GM21825 (cell line): ENCODE measurements at regions not wholly inside any gene's neighbourhood (a gene's known extent, or its start where the extent isn't known, plus 50 kb on each side); places are given as distances from the start of the nearest gene placed in this dataset.

Source experiments
- ATAC-seq: cut with Tn5 transposase; IDR thresholded peaks from one replicate; pipeline ENCODE4 v1.9.1; 2021; ENCODE audit warnings: mild to moderate bottlenecking, moderate library complexity; ENCODE audit not compliant: unreplicated experiment

DNA sequence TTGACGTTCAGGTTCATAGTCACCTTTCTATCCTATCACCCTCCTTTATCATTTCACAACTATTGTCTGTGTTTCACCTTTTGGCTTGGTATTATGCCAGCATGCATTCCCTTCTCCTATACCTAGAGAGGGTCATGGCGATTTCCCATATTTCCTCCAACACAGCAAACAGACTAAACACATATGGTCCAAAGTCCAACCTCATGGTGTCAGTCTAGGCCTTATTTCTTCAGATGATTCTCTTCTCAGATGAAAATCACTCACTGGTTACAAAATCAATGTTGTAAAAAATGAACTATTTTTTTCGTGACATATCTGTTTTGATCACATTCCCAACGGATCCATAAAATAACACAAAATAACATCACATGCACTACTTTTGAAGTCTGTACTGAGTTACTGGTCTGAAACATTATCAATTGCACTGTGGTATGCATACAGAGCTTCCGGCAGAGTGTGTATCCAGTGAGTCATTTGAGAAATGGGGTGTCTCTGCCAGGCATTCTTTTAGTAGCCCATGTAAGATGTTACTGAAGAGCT is 204.8 kb upstream of the GALNT5 start:
- no peak for ATAC-seq

DNA sequence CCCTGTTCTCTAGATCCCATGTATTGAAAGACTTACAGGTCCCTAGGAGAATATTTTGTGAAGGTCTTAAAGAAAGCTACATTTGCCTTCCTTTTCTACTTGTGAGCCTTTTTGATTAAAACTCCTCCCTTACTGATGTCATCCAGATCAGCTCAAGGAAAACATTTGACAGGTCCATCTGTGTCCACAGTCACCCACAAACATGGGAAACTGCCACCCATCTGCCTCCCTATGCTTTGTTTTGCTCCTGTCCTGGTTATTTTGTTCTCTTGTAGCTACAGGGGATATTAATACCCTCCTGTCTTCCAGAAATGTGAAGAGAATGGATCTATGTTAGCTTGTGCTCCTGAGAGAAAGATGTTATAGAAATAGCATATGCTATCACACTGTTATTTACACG is 203.6 kb upstream of the GALNT5 start:
- no peak for ATAC-seq

DNA sequence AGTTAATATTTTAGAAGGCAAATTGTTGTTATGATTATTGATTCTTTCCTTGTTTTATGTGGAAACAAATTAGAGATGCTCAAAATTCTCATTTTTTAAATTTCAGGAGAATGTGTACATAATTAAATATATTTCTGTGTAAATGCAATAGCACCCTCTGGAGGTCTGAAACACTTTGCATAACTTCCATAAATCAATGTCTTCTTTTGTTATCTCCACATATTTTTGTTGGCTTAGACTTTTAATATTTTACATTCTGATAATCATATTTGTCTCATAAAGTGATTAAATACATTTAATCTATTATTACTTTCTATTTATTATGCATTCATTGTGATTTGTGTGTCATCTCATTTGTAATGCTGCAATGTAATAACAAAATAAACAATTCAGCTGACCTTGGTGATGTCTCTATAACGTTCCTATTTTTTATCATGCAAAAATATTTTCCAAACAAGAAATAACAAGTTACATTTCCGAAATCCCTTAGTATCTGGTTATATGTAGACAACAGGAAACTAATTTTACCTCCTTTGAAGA is 201.8 kb upstream of the GALNT5 start:
- ATAC-seq = no peak

DNA sequence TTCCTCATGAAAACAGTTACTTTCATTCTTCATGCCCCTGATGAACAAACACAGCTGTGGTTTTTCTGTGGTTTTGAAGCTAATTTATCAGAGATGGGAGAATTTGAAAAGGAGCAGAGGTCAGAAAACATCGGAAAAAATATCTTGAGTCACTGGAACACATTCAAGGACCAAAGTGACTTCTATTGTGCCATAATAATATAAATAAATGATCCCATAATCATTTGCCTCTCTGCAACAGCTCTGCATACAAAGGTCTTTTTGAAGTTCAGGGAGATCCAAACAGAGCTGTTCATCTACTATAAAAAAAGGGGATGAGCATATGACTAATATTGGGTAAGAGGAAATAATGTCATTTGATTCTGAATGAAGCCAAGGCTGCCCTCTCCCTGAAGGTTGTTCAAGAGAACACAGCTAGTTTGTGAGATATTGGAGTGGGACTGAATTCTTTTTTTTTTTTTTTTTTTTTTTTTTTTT is 201.3 kb upstream of the GALNT5 start:
- no peak for ATAC-seq

DNA sequence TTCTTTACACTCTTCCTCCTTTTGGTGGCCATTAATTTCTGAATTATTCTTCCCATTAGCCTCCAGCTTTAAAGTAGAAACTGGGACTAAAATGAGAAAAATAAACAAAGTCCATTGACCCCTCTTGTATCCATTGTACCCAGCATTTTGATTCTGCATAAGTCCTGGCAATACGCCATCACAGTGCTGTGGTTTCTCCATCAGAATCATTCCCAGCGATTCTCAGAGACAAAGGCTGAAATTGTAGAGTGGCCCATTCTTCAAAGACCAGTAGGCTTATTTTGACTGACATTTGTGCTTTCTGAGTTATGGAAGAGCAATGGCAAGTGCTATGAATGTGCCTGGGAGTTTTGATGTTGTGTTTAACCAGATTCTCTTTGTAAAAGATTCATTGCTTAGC is 199.3 kb upstream of the GALNT5 start:
- ATAC-seq = no peak

DNA sequence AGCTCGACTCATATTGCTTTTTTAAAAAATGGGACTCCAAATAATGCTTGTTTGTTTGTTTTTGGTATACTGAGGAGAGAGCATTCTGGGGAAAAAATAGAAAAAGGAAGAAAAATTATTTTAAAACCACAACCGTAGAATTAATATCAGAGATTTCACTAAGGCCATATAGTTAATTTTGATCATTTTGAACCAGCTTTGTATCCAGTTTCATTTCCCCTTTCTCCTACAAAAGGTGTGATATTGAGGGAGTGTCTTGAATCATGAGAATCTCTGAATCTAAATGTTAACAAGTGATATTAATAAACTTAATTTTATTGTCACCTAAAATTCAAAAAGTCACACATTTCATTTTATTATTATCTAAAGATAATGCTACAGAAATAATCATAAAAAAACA is 198.5 kb upstream of the GALNT5 start:
- no peak for ATAC-seq

DNA sequence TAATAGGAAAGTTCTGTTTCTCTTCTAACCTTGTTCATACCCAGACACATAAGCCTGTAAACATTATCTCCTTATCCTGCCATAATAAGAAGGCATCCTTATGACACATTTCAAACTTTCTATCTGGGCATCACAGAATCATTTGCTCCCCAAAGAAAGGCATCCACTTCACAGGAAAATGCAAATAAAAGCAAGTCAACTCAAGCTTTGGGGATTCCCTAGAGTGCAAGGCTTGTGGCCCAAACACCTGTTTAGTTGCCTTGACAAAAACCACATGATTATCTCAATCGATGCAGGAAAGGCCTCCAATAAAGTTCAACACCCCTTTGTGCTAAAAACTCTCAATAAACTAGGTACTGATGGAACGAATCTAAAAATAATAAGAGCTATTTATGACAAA is 195.7 kb upstream of the GALNT5 start:
- peak; percentile 98 for ATAC-seq

DNA sequence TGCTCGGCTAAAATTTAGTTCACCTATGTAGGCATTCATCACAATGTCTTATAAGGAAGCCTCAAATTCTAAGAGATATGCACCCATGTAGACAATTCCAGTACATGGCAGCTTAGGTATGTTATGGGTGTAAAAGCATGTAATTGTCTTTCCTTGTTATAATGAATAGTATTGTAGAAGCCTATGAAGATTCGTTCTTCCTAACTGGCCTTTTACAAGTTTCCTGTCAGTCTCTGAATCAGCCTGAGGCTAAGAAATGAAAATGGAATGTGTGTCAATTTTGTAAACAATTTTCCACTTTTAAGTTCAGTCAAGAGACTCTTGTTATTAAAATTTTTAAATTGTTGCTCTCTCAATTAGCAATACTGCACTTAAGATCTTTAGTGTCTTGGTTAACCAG is 189.9 kb upstream of the GALNT5 start:
- no peak for ATAC-seq

DNA sequence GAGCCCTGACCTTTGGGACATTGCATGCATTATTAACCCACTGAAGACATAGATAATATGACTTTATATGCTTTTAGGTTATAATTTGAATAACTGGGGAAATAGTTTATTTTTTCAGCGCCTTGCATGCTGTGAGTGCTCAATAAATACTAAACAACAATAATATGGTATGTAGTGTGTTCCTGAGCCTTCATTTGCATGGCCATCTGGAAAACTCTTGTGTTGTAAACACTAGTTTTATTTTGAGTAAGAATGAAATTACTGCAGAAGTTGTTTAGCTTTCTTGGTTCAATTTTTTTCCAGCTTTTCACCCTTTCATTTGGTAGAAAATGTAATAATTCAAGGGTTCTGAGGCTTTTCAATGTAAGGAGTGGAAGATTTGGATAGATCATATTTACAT is 189.3 kb upstream of the GALNT5 start:
- no peak for ATAC-seq

DNA sequence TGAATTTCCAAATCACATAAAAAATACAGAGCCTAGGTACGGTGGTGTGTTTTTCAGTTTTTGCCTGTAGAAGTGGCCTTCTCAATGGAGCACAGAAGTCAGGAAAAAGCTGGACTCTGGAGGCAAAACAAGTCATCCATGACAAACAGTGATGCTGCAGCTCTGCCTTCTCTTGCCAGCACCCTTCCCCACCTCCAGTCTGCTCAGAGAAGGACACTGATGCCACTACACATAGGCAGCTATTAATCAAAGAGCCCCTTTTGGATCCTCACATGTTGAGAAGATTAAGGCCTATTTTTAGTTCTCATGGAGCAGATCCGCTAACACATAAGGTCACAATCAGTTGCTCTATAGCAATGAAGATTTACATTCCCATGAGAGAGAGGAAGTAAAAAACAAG is 181.6 kb upstream of the GALNT5 start:
- no peak for ATAC-seq

DNA sequence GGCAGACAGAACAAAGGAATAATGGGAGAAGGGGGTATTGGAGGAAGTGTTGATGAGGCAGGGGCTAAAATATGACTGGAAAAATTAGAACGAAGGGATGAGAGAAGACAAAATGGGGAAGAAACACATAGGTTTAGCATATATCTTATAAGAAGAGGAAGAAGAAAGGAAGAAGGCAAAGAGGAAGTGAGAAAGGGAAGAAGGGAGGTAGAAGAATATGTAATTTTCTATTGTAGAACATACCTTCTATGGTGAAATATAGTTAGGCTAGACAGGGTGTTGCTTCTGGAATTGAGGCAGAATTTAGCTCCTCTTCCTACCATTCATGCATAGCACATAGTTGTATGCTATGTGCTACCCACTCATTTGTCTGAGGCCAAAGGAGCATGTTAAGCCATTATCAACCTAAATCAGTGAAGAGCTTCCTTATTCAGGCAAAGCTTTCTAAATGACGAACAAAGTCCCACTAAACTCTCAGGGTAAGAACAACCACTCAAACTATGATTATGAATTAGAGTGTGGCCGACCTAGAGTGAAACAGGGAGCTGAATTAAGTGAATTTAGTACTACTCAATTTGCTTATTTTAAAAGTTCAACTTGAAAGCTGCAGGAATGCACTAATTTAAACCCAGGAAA is 180.9 kb upstream of the GALNT5 start:
- ATAC-seq = no peak

DNA sequence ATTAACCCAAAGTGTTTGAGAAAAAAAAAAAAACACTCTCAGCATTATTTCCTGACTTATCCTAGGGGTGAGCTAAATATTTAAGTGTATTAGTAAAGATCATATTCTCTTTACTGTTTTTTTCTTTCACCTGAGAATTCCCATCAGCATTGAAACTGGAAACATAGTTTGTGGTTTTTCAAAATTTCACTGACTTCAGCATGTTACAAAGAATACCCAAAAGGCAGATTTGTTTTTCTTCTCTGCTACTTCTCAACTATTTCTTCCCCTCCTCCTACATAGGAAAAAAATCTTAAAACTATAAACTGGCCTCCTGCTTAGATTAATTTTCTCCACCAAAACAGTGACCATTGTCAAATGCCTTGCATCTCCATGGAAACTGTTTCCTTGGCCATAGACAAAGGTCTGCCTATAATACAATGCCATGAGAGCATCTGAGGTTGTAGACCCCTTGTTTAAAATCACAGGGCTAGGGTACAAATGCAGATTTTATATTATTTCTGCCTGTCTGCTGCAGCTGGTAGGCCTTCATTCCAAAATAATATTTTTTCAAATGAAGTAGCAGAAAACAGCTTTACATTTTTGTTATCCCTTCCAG is 179.7 kb upstream of the GALNT5 start:
- ATAC-seq = no peak

DNA sequence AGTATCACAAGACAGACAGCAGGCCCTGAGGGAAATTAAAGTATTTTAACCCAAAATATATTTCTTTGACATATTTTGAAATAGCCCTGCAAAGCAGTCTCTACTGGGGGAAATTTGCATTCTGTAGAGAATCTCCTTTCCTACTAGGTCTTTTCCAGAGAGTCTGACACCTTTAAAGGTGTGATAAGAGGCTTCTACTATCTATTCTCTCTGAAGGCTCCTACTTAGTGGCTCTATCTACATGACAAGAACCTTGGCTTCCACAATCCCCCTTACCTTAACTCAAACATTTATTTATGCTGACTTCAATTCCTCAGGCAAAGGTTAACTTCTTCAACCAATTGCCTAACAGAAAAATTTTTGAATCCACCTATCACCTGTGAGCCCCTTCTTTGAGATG is 174.6 kb upstream of the GALNT5 start:
- ATAC-seq = no peak

DNA sequence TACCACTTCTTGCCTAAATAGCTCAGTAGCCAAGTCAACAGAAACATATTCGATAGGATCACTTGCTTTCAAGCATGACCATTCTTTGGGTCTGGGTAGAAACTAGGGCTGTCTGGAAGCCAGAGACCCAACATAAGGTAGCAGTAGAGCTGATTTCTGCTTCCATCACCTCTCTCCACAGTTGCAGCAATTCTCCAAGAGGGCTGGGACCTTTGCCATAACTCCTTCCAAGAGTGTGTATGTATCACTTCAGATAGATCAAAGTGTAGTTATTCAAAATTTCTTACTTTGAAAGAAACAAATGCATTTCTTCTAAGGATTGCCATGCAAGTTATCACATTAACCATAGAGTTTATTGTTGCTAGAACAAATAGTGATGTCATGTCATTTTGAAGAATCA is 172.0 kb upstream of the GALNT5 start:
- no peak for ATAC-seq

DNA sequence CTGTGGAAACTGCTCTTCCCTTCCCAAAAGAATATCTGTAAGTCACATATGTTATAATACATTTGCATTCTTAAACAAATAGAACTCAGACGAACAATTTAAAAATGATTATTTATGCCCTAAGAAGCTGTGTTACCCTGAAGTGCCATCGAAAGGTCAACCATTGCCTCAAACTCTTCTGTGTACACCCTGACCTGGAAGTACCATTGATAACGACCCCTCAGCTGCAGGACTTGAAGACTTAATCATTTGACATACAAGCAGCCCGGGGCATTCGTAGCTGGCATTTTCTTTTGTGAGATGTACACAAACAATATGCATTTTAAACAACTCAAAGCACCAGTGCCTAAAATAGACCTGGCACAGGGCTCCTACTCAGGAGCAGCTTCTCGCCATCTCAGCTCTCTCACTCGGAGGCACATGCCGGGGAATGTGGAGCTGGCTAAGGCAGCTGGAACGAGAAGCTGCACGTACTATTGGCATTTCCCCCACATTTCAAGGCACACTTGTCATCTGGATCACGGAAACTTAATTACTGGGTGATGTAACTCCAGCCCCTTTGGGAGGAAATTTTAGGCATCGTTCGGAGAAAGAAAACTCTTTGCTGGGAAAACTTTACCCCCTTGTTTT is 170.0 kb upstream of the GALNT5 start:
- ATAC-seq = no peak

DNA sequence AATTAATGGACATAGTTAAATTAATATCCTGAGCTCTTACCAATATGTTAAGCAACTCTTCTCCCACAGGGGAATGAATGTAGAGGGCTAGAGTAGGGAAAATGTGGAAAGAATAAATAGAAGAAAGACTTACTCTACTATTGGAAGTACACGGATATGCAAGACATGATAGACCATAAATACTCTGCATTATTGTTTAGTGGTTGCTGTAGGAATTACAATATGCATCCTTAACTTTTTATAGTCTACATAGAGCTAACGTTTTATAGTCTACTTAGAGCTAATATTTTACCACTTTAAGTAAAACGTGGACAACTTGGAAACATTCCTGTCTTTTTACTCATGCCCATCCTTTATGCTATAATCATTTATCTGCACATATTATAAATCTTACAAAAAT is 163.8 kb upstream of the GALNT5 start:
- ATAC-seq = no peak

DNA sequence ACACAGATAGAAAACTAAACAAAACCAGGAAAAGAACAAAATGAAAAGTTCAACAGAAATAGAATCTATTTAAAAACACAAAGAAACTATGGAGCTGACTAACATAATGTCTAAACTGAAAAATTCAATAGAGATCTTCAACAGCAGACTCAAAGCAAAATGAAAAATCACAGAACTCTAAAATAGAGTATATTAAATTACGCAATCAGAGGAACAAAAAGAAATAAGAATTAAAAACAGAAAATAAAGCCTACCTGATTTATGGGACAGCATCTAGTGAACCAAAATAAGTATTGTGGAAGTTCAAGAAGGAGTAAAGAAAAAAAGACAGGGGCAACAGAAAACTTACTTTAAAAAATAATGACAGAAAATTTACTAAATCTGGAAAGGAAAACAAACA is 152.1 kb upstream of the GALNT5 start:
- ATAC-seq = no peak

DNA sequence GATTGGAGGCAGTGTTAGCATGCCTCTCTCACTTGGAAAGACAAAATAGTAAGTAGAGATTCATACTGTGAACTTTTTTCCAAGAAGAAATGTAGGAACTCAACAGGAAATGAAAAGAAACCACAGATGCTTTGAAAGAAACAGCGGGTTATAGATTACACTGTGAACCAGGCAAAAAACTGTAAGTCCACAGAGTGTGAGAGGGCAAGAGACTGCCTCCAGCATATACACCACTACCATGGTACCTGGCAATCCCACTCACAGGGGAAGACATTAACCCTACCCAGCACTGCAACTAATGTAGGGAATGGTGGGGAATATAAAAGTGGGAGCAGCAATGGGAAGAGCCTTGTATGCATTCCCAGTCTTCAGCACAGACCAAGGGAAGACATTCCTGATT is 150.6 kb upstream of the GALNT5 start:
- no peak for ATAC-seq

DNA sequence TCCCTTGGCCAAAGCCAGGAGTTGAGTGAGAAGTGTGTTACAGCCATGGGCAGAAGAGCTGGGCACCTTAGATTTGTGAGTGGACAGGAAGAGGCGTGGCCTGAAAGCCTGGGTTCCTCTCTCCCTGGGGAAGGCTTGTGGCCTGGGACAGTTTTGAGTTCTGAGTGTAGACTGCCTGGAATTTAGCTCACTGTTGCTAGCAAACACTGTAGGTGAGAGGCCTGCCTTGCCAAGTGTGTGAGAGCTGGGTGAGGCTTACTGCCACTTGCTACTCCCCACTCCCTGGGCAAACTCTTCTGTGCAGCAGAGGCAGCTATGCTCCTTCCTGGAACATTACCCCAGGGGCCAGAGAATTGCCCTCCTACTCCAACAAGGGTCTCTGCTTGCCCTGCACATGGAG is 150.0 kb upstream of the GALNT5 start:
- ATAC-seq = no peak

DNA sequence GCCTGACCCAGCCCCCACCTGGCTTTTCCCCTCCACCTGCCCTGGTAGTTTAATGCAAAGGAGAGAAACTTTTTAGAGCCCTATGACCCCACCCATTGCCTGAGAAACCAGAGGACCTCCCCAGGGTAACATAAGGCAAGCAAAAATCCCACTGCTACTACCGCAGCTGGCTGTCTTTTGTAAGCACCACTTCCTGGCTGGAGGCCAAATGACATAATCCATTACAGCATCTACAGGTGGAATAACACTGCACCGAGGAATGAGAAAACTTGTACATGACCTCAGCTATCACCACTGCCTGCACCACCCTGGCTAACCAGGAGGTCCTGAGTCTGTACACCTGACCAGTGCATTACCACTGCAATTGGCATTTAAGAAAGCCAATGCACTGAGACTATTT is 149.6 kb upstream of the GALNT5 start:
- ATAC-seq = no peak

DNA sequence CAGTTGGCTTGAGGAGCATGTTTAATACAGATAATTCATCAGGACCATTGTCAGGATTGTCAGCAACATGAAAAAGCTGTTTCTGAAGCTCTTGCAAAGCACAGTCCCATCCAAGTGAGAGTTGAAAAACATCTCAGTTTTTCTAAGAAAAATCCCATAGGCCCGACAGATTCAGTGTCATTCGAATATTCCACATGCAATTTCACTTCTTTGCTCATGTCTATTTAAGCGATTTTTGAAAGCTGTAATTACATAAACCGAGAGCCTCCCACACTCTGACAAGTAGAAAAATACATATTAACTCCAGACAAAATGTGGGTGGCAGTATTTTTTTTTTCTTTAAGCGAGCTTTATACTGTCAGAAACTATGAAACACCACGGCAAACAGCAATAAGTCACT is 134.7 kb upstream of the GALNT5 start:
- ATAC-seq = no peak

DNA sequence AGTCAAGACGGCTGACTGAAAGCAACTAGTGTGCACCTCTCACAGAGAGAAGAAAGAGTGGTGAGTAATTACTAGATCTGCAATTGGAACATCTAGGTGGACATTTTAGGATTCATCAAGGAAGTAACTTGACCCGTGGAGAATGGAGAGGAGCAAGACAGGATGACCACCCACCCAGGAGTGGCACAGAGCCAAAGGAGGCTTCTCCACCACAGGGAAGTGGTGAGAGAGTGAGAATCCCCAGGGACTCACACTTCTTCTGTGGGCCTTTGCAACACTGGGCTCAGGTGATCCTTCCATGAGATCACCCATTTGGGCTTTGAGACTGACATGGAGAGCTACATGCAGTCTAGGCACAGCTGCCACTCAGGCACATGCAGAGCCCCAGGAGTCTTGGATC is 132.8 kb upstream of the GALNT5 start:
- ATAC-seq = no peak
